Smooth muscle cell (in vitro differentiated cells): ENCODE measurements at regions not wholly inside any gene's neighbourhood (a gene's known extent, or its start where the extent isn't known, plus 50 kb on each side); places are given as distances from the start of the nearest gene placed in this dataset.

Source experiments
- DNase-seq: peaks from one replicate; lab custom pipeline; 2025; ENCODE audit not compliant: unreplicated experiment; lab: John Stamatoyannopoulos, UW
- H2AFZ ChIP-seq: fragments of 200-600 bp; sonication (generic); 2 replicates; pipeline ENCODE4 v1.6.0; 2016; ENCODE audit warnings: antibody characterized with exemption, low read depth, mild to moderate bottlenecking
- H3F3A ChIP-seq: fragments of 200-600 bp; sonication (generic); 2 replicates; pipeline ENCODE4 v1.6.0; 2017; ENCODE audit warnings: antibody characterized with exemption, low read depth
- H3K27ac ChIP-seq: fragments of 200-600 bp; sonication (generic); 2 replicates; pipeline ENCODE4 v1.5.1; 2016; ENCODE audit warnings: low read depth, mild to moderate bottlenecking
- H3K27me3 ChIP-seq: fragments of 200-600 bp; sonication (generic); 2 replicates; pipeline ENCODE4 v1.6.1; 2016; ENCODE audit warnings: low read depth, mild to moderate bottlenecking
- H3K36me3 ChIP-seq: fragments of 200-600 bp; sonication (generic); 2 replicates; pipeline ENCODE4 v1.5.1; 2016; ENCODE audit warnings: low read depth
- H3K4me1 ChIP-seq: fragments of 200-600 bp; sonication (generic); 2 replicates; pipeline ENCODE4 v1.5.1; 2016; ENCODE audit warnings: low read depth
- H3K4me2 ChIP-seq: fragments of 200-600 bp; sonication (generic); 2 replicates; pipeline ENCODE4 v1.6.0; 2016; ENCODE audit warnings: mild to moderate bottlenecking
- H3K4me3 ChIP-seq: fragments of 200-600 bp; sonication (generic); 2 replicates; pipeline ENCODE4 v1.5.1; 2016; ENCODE audit warnings: mild to moderate bottlenecking
- H3K79me2 ChIP-seq: fragments of 200-600 bp; sonication (generic); 2 replicates; pipeline ENCODE4 v1.6.0; 2016; ENCODE audit warnings: low read depth, mild to moderate bottlenecking
- H3K9ac ChIP-seq: fragments of 200-600 bp; sonication (generic); 2 replicates; pipeline ENCODE4 v1.6.0; 2016; ENCODE audit warnings: low read depth
- H3K9me3 ChIP-seq: fragments of 200-600 bp; sonication (generic); replicated peaks from 2 replicates; pipeline ENCODE4 v1.5.1; 2016; ENCODE audit warnings: low read depth
- H4K20me1 ChIP-seq: fragments of 200-600 bp; sonication (generic); 2 replicates; pipeline ENCODE4 v1.6.0; 2016; ENCODE audit warnings: low read depth
- WGBS: methylation state at CpG from one replicate; pipeline ENCODE4 v1.1.7; 2016; ENCODE audit warnings: low lambda C conversion rate; 5-methylcytosine and 5-hydroxymethylcytosine counted together
- TF ChIP-seq, protein P1 (sequence below): fragments of 200-600 bp; sonication (generic); IDR thresholded peaks from 2 replicates; pipeline ENCODE4 v1.5.1; 2017; ENCODE audit warnings: borderline replicate concordance, mild to moderate bottlenecking, antibody characterized with exemption; ENCODE audit not compliant: insufficient read depth, poor library complexity, severe bottlenecking

DNA sequence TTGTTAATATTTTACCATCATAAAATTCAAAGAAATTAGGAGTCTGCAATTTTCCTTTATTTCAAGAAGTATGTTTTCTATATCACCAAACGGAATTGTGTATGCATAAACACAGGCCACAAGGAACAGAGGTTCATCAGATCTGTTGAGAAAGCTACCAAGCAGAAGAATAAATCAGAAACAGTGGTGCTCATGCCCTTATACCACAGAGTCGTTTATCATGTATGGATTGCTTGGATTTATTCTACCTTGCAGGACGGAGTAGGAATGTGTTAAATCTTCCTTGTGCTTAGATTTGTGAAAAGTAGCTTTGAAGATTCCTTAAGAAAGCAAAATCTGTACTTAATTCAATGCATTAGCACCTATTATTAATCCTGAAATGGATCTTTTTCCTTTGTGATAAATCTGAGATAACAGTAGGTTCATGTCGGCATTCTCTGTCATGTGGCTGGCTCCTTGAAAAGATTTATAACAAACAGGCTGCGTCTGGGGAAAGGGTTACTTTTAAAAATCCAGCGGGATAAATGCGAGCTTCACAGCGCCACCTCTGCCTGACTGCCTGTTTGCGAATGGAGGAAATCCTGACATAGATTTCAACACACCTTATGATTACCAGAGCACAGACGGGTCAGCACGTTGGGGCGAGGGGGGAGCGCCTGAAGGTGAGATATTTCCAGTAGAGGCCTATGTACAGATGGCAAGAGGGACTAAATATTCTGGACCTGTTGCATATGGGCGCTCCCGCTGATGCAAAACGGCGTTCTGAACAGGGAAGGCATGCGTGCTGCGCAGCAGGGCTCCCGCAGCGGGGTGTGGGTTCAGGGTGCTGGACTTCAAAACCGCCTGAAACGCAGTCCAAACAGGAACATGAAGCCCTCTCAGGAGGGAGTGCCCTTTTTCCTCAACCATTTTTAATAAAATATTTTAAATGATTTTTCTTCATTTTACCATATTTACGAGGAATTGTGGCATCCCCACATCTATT, 445.5 kb upstream of the SGCG start:
- H3K79me2 ChIP-seq: no peaks in the 10 kb centered on the region
- TF ChIP-seq, protein P1, sequence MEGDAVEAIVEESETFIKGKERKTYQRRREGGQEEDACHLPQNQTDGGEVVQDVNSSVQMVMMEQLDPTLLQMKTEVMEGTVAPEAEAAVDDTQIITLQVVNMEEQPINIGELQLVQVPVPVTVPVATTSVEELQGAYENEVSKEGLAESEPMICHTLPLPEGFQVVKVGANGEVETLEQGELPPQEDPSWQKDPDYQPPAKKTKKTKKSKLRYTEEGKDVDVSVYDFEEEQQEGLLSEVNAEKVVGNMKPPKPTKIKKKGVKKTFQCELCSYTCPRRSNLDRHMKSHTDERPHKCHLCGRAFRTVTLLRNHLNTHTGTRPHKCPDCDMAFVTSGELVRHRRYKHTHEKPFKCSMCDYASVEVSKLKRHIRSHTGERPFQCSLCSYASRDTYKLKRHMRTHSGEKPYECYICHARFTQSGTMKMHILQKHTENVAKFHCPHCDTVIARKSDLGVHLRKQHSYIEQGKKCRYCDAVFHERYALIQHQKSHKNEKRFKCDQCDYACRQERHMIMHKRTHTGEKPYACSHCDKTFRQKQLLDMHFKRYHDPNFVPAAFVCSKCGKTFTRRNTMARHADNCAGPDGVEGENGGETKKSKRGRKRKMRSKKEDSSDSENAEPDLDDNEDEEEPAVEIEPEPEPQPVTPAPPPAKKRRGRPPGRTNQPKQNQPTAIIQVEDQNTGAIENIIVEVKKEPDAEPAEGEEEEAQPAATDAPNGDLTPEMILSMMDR: no peak
- no peaks in the 10 kb centered on the region for H4K20me1 ChIP-seq
- H3K4me1 ChIP-seq: no peaks in the 10 kb centered on the region
- no peaks in the 10 kb centered on the region for H3K36me3 ChIP-seq
- no peak for DNase-seq
- no peak overlapping the region for H3K4me3 ChIP-seq
- no peak overlapping the region for H3K27ac ChIP-seq
- no peaks in the 10 kb centered on the region for H3K9me3 ChIP-seq
- no peaks in the 10 kb centered on the region for H3F3A ChIP-seq
- no peak overlapping the region for H3K4me2 ChIP-seq
- no peak overlapping the region for H3K9ac ChIP-seq
- no peaks in the 10 kb centered on the region for H3K27me3 ChIP-seq
- WGBS: 76% methylated on average over 24 of the region's 24 CpGs
- H2AFZ ChIP-seq: peak overlapping the region; percentile 11

DNA sequence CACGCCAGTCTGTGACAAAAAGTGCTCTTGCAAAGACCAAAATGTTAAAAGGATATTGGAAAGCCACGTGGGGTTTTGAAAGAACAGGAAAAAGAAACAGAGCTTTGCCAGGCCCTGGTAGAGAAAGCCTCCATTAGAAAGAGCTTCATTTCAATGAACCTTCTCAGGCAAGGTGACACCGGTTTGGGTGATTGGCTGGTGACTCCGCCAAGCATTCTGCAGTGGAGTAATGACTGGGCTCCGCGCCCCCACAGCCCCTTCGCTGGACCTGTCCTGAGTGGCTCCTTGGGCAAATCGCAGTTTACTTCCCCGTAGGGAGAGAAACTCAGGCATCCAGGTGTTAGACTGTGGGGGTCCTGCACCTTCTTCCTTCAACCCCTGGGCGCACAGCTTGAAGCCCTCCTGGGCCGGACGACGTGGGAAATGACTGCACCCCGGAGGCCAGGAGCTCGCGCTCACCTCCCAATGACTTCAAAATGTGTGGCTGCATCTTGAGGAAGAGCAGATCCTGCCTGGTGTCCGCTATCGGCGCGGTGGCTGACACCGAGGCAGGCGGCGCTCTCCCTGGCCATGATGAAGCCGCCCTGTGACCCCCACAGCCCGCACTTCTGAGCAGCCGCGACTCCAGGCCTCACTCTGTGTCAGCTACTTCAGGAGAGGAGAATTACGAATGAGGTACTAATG, 444.6 kb upstream of the SGCG start:
- Histone ChIP-seq H3K4me3 (no peak overlapping the region), H3K79me2 (no peaks in the 10 kb centered on the region), H3F3A (no peaks in the 10 kb centered on the region), H3K4me2 (no peak overlapping the region), H3K27ac (no peak overlapping the region), H4K20me1 (no peaks in the 10 kb centered on the region), H3K9ac (no peak overlapping the region), H3K27me3 (no peaks in the 10 kb centered on the region), H3K36me3 (no peaks in the 10 kb centered on the region), H3K9me3 (no peaks in the 10 kb centered on the region), H3K4me1 (no peaks in the 10 kb centered on the region), H2AFZ (no peak overlapping the region)
- 70% methylated on average over 28 of the region's 28 CpGs for WGBS
- DNase-seq: no peak
- TF ChIP-seq, protein P1: no peak

DNA sequence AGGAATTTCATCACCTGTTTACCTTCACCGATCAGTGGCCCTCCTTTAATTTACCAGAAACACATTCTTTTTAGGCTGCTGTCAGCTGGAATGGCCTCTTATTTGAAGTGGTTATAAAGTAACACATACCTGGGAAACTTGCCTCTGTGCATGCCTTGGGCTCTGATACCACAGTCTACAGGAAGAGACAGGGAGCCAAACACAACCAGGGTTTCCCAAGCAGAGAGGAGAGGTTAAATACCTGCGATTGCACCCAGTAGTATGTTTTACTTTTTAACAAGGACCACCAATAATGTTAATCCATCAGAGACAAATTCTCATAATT, 444.0 kb upstream of the SGCG start:
- no peaks in the 10 kb centered on the region for H4K20me1 ChIP-seq
- H3K36me3 ChIP-seq: no peaks in the 10 kb centered on the region
- no peaks in the 10 kb centered on the region for H3K27me3 ChIP-seq
- 48% methylated on average over 2 of the region's 2 CpGs for WGBS
- no peaks in the 10 kb centered on the region for H3F3A ChIP-seq
- no peak overlapping the region for H3K9ac ChIP-seq
- no peak overlapping the region for H3K27ac ChIP-seq
- TF ChIP-seq, protein P1: no peak
- no peaks in the 10 kb centered on the region for H3K4me1 ChIP-seq
- no peaks in the 10 kb centered on the region for H3K9me3 ChIP-seq
- DNase-seq: no peak
- no peak overlapping the region for H3K4me3 ChIP-seq
- no peak overlapping the region for H3K4me2 ChIP-seq
- no peak overlapping the region for H2AFZ ChIP-seq
- H3K79me2 ChIP-seq: no peaks in the 10 kb centered on the region
